Thyroid gland (tissue), 4 donors: ENCODE measurements at regions not wholly inside any gene's neighbourhood (a gene's known extent, or its start where the extent isn't known, plus 50 kb on each side); places are given as distances from the start of the nearest gene placed in this dataset.

ENCODE experiments used
- CTCF ChIP-seq, 6 experiments: fragments of 200-600 bp in 3 of 6; fragments of 450-650 bp in 3 of 6; sonication (generic) in 3 of 6; IDR thresholded peaks; one replicate each; pipeline ENCODE4 v1.5.1; 2016 to 2019; ENCODE audit warnings: antibody characterized with exemption in 6 of 6, mild to moderate bottlenecking in 2 of 6, inconsistent platforms in 1 of 6, moderate library complexity in 1 of 6
- POLR2A ChIP-seq, 2 donors: fragments of 450-650 bp; IDR thresholded peaks; one replicate each; pipeline ENCODE4 v1.6.1; 2017; ENCODE audit warnings: antibody characterized with exemption in 2 of 2, mild to moderate bottlenecking in 2 of 2, moderate library complexity in 1 of 2

DNA sequence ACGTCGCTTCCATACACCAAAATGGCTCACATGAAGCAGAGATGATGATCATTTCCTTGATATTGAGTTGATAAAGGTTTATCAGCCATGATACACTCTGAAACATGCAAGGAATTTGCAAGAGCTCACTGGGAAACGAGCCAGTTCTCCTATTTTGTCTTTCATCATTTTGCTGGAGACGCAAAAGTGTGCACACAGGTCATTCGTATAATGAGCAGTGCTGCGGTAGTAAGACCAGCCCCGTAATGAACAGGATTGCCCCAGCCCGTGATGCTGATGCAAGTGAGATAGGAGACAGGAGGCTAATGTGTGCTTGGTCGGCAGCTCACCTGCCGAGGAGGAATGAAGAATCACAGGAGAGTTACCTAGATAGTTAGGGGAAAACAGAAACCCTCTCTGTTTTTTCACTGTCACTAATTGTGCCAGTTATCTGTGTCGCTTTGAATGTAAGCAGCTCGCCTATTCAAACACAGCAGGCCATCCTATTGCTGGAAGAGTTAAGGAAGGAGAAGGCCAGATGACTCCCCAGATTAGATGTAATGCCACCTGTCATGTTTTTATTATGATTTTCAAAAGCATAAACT lies 391.8 kb downstream of the SAMD5 start:
- no peak for TF ChIP-seq CTCF (IDR thresholded peaks at IDR 0.05)
- no peak for TF ChIP-seq POLR2A (IDR thresholded peaks at IDR 0.05)
